Esophagus (tissue), 2 donors: ENCODE measurements at regions not wholly inside any gene's neighbourhood (a gene's known extent, or its start where the extent isn't known, plus 50 kb on each side); places are given as distances from the start of the nearest gene placed in this dataset.

Experiments
- H3K27ac ChIP-seq, 2 donors: one replicate each; pipeline ENCODE4 v1.5.1; 2013; ENCODE audit warnings: low read depth in 2 of 2, mild to moderate bottlenecking in 2 of 2, inconsistent platforms in 1 of 2, low read length in 1 of 2, moderate library complexity in 1 of 2
- H3K27me3 ChIP-seq, 2 donors: one replicate each; pipeline ENCODE4 v1.6.1; 2013; ENCODE audit warnings: low read length in 2 of 2, control low read depth in 1 of 2, mild to moderate bottlenecking in 1 of 2; ENCODE audit not compliant: insufficient read depth in 2 of 2, control insufficient read depth in 1 of 2
- H3K36me3 ChIP-seq, 2 donors: one replicate each; pipeline ENCODE4 v1.6.1; 2013; ENCODE audit warnings: low read length in 1 of 2; ENCODE audit not compliant: control insufficient read depth in 2 of 2, insufficient read depth in 2 of 2
- H3K4me1 ChIP-seq, 2 donors: one replicate each; pipeline ENCODE4 v1.6.1; 2013; ENCODE audit warnings: low read length in 1 of 2; ENCODE audit not compliant: control insufficient read depth in 2 of 2, insufficient read depth in 2 of 2
- H3K4me3 ChIP-seq, 2 donors: one replicate each; pipeline ENCODE4 v1.5.1; 2013; ENCODE audit warnings: low read length in 2 of 2, mild to moderate bottlenecking in 2 of 2, low read depth in 1 of 2, moderate library complexity in 1 of 2
- H3K9me3 ChIP-seq, 2 donors: one replicate each; pipeline ENCODE4 v1.6.1; 2013; ENCODE audit warnings: mild to moderate bottlenecking in 2 of 2, low read depth in 1 of 2, low read length in 1 of 2, moderate library complexity in 1 of 2; ENCODE audit not compliant: control insufficient read depth in 2 of 2, insufficient read depth in 1 of 2
- WGBS, 2 donors: extraction: QIAGEN DNeasy Blood & Tissue Kit; methylation state at CpG; one replicate each; pipeline ENCODE4 v1.1.7; 2013; 5-methylcytosine and 5-hydroxymethylcytosine counted together
- donor health status: healthy with polysubstance abuse.
- donor health status: Bipolar disorder and iron deficiency.

- H3K9me3 ChIP-seq: peaks cover 0 to 2% of the 10 kb centered on the region in 2 donors
- H3K4me1 ChIP-seq: peaks cover 0 to 2% of the 10 kb centered on the region in 2 donors
- no peaks in the 10 kb centered on the region for H3K36me3 ChIP-seq
- WGBS, 2 donors: 87 to 91% methylated on average over 2 of the region's 2 CpGs
- no peaks in the 10 kb centered on the region for H3K27me3 ChIP-seq
- H3K4me3 ChIP-seq: no peak overlapping the region
- H3K27ac ChIP-seq: no peak overlapping the region
Observed at GRCh38 chr10:29931833-29932232, 127.6 kb downstream of the JCAD start.

- Histone ChIP-seq H3K9me3 (peaks cover 0 to 2% of the 10 kb centered on the region in 2 donors), H3K36me3 (no peaks in the 10 kb centered on the region), H3K27ac (no peak overlapping the region), H3K4me1 (peaks cover 2 to 3% of the 10 kb centered on the region in 2 donors), H3K27me3 (no peaks in the 10 kb centered on the region), H3K4me3 (no peak overlapping the region)
- 89 to 90% methylated on average over 10 of the region's 10 CpGs for WGBS, 2 donors
Observed at GRCh38 chr10:29929006-29929405, 130.4 kb downstream of the JCAD start.

- Histone ChIP-seq H3K36me3 (no peaks in the 10 kb centered on the region), H3K27ac (no peak overlapping the region), H3K27me3 (no peaks in the 10 kb centered on the region), H3K4me3 (no peak overlapping the region), H3K9me3 (peaks cover 0 to 2% of the 10 kb centered on the region in 2 donors), H3K4me1 (peaks cover 2 to 3% of the 10 kb centered on the region in 2 donors)
- 60 to 62% methylated on average over 6 of the region's 6 CpGs for WGBS, 2 donors
Observed at GRCh38 chr10:29926693-29927048, 132.7 kb downstream of the JCAD start.

- Histone ChIP-seq H3K4me1 (peaks cover 2 to 5% of the 10 kb centered on the region in 2 donors), H3K27ac (no peak overlapping the region)
- 71 to 72% methylated on average over 12 of the region's 12 CpGs for WGBS, 2 donors
Observed at GRCh38 chr10:29925771-29926692, 133.4 kb downstream of the JCAD start.

GRCh38 chr10:29924436-29924835 is 134.9 kb downstream of the JCAD start:
- Histone ChIP-seq H3K4me1 (peaks cover 2 to 7% of the 10 kb centered on the region in 2 donors), H3K9me3 (no peaks in the 10 kb centered on the region), H3K27me3 (no peaks in the 10 kb centered on the region), H3K27ac (no peak overlapping the region), H3K36me3 (no peaks in the 10 kb centered on the region), H3K4me3 (no peak overlapping the region)
- WGBS, 2 donors: 64 to 82% methylated on average over 3 of the region's 3 CpGs

More at GRCh38 chr10:29925771-29926692, 133.4 kb downstream of the JCAD start:
- H3K9me3 ChIP-seq: peaks cover 0 to 2% of the 10 kb centered on the region in 2 donors
- no peaks in the 10 kb centered on the region for H3K36me3 ChIP-seq
- H3K4me3 ChIP-seq: no peak overlapping the region
- no peaks in the 10 kb centered on the region for H3K27me3 ChIP-seq

GRCh38 chr10:29923416-29923965 is 135.9 kb downstream of the JCAD start:
- 81 to 87% methylated on average over 7 of the region's 7 CpGs for WGBS, 2 donors
- H3K27ac ChIP-seq: no peak overlapping the region
- no peak overlapping the region for H3K4me3 ChIP-seq

GRCh38 chr10:29922892-29923291 is 136.5 kb downstream of the JCAD start:
- no peaks in the 10 kb centered on the region for H3K9me3 ChIP-seq
- H3K4me1 ChIP-seq: peaks cover 2 to 7% of the 10 kb centered on the region in 2 donors

More at GRCh38 chr10:29923416-29923965, 135.9 kb downstream of the JCAD start:
- Histone ChIP-seq H3K36me3 (no peaks in the 10 kb centered on the region), H3K9me3 (no peaks in the 10 kb centered on the region), H3K27me3 (no peaks in the 10 kb centered on the region), H3K4me1 (peaks cover 2 to 7% of the 10 kb centered on the region in 2 donors)

GRCh38 chr10:29922226-29922625 is 137.2 kb downstream of the JCAD start:
- Histone ChIP-seq H3K27ac (no peak overlapping the region), H3K9me3 (no peaks in the 10 kb centered on the region), H3K36me3 (no peaks in the 10 kb centered on the region), H3K27me3 (no peaks in the 10 kb centered on the region), H3K4me1 (peaks cover 0 to 7% of the 10 kb centered on the region in 2 donors), H3K4me3 (no peak overlapping the region)
- 57 to 73% methylated on average over 1 of the region's 1 CpG for WGBS, 2 donors

More at GRCh38 chr10:29922892-29923291, 136.5 kb downstream of the JCAD start:
- H3K36me3 ChIP-seq: no peaks in the 10 kb centered on the region
- no peaks in the 10 kb centered on the region for H3K27me3 ChIP-seq
- 39 to 49% methylated on average over 4 of the region's 4 CpGs for WGBS, 2 donors
- no peak overlapping the region for H3K4me3 ChIP-seq
- H3K27ac ChIP-seq: no peak overlapping the region

- Histone ChIP-seq H3K27me3 (no peaks in the 10 kb centered on the region), H3K4me1 (peaks cover 0 to 7% of the 10 kb centered on the region in 2 donors), H3K9me3 (no peaks in the 10 kb centered on the region), H3K36me3 (no peaks in the 10 kb centered on the region), H3K4me3 (no peak overlapping the region), H3K27ac (no peak overlapping the region)
- WGBS, 2 donors: 35 to 38% methylated on average over 7 of the region's 7 CpGs
Observed at GRCh38 chr10:29921071-29921446, 138.3 kb downstream of the JCAD start.
